ENCODE measurements at regions not wholly inside any gene's neighbourhood (a gene's known extent, or its start where the extent isn't known, plus 50 kb on each side); places are given as distances from the start of the nearest gene placed in this dataset.

- H3K4me3 ChIP-seq (ENCODE audit: low read depth, low read length) = no peak overlapping the region
- DNase-seq (ENCODE audit: low read depth) = no peak
- TF ChIP-seq, protein P1, sequence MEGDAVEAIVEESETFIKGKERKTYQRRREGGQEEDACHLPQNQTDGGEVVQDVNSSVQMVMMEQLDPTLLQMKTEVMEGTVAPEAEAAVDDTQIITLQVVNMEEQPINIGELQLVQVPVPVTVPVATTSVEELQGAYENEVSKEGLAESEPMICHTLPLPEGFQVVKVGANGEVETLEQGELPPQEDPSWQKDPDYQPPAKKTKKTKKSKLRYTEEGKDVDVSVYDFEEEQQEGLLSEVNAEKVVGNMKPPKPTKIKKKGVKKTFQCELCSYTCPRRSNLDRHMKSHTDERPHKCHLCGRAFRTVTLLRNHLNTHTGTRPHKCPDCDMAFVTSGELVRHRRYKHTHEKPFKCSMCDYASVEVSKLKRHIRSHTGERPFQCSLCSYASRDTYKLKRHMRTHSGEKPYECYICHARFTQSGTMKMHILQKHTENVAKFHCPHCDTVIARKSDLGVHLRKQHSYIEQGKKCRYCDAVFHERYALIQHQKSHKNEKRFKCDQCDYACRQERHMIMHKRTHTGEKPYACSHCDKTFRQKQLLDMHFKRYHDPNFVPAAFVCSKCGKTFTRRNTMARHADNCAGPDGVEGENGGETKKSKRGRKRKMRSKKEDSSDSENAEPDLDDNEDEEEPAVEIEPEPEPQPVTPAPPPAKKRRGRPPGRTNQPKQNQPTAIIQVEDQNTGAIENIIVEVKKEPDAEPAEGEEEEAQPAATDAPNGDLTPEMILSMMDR (IDR thresholded peaks at IDR 0.05; ENCODE audit: control insufficient read depth, extremely low read depth, insufficient read depth) = no peak
Measured at GRCh38 chr20:21936720-21937380, 231.4 kb downstream of the PAX1 start.

GRCh38 chr20:21936261-21936660 is 230.8 kb downstream of the PAX1 start:
- no peak for DNase-seq (ENCODE audit: low read depth)
- TF ChIP-seq, protein P1 (IDR thresholded peaks at IDR 0.05; ENCODE audit: control insufficient read depth, extremely low read depth, insufficient read depth) = no peak
- no peak overlapping the region for H3K4me3 ChIP-seq (ENCODE audit: low read depth, low read length)

DNA sequence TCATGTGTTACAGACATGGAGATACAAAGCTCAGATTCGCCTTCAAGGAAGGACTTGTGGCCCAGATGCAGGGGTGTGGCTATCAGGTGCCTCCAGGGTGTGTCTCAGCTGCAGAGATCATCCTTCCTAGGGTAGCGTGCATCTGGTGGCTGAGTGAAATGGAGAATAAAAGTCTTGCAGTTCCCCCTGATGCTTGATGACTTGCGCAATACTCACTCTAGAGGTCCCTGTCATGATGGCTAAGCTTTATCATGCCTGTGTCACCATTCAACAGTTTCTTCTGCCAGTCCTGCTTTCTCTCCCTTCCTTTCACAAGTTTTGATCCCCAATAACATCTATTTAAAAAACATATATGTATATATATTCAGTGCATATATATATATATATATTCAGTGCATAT is 228.1 kb downstream of the PAX1 start:
- DNase-seq (ENCODE audit: low read depth) = no peak
- TF ChIP-seq, protein P1 (IDR thresholded peaks at IDR 0.05; ENCODE audit: control insufficient read depth, extremely low read depth, insufficient read depth) = no peak
- no peak overlapping the region for H3K4me3 ChIP-seq (ENCODE audit: low read depth, low read length)

GRCh38 chr20:21921251-21921650 is 215.8 kb downstream of the PAX1 start:
- no peak for DNase-seq (ENCODE audit: low read depth)
- H3K4me3 ChIP-seq (ENCODE audit: low read depth, low read length) = no peak overlapping the region
- TF ChIP-seq, protein P1 (IDR thresholded peaks at IDR 0.05; ENCODE audit: control insufficient read depth, extremely low read depth, insufficient read depth) = no peak

- no peak overlapping the region for H3K4me3 ChIP-seq (ENCODE audit: low read depth, low read length)
- TF ChIP-seq, protein P1 (IDR thresholded peaks at IDR 0.05; ENCODE audit: control insufficient read depth, extremely low read depth, insufficient read depth) = no peak
Measured at GRCh38 chr20:21920211-21920610, 214.7 kb downstream of the PAX1 start.

GRCh38 chr20:21918398-21918797 is 212.9 kb downstream of the PAX1 start:
- DNase-seq (ENCODE audit: low read depth) = no peak
- TF ChIP-seq, protein P1 (IDR thresholded peaks at IDR 0.05; ENCODE audit: control insufficient read depth, extremely low read depth, insufficient read depth) = no peak
- H3K4me3 ChIP-seq (ENCODE audit: low read depth, low read length) = no peak overlapping the region

More at GRCh38 chr20:21920211-21920610, 214.7 kb downstream of the PAX1 start:
- no peak for DNase-seq (ENCODE audit: low read depth)

DNA sequence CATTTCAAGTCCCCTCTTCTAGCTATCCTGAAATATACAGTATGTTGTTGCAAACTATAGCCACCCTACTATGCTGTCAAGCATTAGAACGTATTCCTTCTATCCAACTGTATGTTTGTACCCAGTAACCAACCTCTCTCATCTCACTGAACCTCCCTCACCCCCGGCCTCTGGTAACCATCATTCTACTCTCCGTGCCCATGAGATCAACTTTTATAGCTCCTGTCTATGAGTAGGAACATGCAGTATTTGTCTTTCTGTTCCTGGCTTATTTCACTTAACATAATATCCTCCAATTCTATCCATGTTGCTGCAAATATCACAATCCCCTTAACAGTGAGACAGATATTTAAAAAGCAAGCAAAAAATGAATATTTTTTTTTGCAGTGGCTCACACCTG is 196.9 kb downstream of the PAX1 start:
- no peak overlapping the region for H3K4me3 ChIP-seq (ENCODE audit: low read depth, low read length)
- TF ChIP-seq, protein P1 (IDR thresholded peaks at IDR 0.05; ENCODE audit: control insufficient read depth, extremely low read depth, insufficient read depth) = no peak
- no peak for DNase-seq (ENCODE audit: low read depth)
